ENCODE measurements at regions not wholly inside any gene's neighbourhood (a gene's known extent, or its start where the extent isn't known, plus 50 kb on each side); places are given as distances from the start of the nearest gene placed in this dataset.

DNA sequence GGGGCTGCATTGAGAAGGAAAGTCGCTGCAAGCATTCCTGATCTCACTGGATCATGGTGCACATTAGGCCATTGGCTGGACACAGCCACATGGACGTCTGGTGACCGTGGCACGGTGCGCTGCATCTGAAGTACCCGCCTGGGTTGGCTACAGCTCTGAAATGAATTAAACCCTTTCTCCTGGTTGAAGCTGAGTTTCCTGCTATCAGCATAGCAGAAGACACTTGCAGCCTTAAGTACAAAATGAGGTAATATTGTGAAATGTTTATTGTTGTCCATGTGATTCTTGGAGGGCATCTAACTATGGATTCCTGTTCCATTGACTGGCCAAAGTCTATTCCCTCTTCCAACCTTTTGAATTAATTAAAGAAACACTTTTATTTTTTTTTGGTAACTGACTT lies 89.8 kb upstream of the ADTRP start:
- no peaks in the 10 kb centered on the region for H3K27me3 Mint-ChIP-seq (ENCODE audit: unreplicated experiment)
- no peak overlapping the region for H3K4me3 Mint-ChIP-seq (ENCODE audit: unreplicated experiment)
- H3K27ac Mint-ChIP-seq (ENCODE audit: unreplicated experiment), result no peak overlapping the region
- TF ChIP-seq, protein P1, sequence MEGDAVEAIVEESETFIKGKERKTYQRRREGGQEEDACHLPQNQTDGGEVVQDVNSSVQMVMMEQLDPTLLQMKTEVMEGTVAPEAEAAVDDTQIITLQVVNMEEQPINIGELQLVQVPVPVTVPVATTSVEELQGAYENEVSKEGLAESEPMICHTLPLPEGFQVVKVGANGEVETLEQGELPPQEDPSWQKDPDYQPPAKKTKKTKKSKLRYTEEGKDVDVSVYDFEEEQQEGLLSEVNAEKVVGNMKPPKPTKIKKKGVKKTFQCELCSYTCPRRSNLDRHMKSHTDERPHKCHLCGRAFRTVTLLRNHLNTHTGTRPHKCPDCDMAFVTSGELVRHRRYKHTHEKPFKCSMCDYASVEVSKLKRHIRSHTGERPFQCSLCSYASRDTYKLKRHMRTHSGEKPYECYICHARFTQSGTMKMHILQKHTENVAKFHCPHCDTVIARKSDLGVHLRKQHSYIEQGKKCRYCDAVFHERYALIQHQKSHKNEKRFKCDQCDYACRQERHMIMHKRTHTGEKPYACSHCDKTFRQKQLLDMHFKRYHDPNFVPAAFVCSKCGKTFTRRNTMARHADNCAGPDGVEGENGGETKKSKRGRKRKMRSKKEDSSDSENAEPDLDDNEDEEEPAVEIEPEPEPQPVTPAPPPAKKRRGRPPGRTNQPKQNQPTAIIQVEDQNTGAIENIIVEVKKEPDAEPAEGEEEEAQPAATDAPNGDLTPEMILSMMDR (IDR thresholded peaks at IDR 0.05), result no peak
- H3K4me1 Mint-ChIP-seq (ENCODE audit: unreplicated experiment), result peaks cover 12% of the 10 kb centered on the region
- DNase-seq (ENCODE audit: extremely low spot score, unreplicated experiment), result no peak
- no peaks in the 10 kb centered on the region for H3K36me3 Mint-ChIP-seq (ENCODE audit: unreplicated experiment)
- H3K9me3 Mint-ChIP-seq (ENCODE audit: unreplicated experiment), result peaks cover 3% of the 10 kb centered on the region

DNA sequence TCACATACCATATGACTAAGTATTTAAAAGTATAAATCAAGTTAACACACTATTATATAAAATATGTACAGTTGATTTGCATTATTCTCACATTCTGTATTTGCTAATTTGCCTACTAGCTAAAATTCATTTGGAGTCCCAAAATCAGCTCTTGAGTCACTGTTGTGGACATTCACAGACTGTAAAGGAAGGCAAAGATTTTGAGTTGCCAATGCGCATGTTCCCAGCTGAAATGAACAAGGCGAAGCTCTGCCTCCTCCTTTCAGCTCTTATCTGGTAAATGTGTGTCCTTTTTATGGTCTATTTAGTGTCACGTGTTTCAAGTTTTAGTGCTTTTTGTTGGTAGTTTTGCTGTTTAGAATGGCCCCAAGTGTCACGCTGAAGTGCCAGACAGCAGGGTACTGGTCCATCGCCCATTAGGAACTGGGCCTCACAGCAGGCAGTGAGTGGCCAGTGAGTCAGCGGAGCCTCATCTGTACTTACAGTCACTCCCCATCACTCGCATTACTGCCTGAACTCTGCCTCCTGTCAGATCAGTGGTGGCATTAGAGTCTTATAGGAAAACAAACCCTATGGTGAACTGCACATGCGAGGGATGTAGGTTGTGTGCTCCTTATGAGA lies 87.2 kb upstream of the ADTRP start:
- Mint-ChIP-seq H3K36me3 (ENCODE audit: unreplicated experiment) (no peaks in the 10 kb centered on the region), H3K4me1 (ENCODE audit: unreplicated experiment) (peaks cover 11% of the 10 kb centered on the region), H3K27me3 (ENCODE audit: unreplicated experiment) (no peaks in the 10 kb centered on the region), H3K4me3 (ENCODE audit: unreplicated experiment) (no peak overlapping the region), H3K27ac (ENCODE audit: unreplicated experiment) (no peak overlapping the region), H3K9me3 (ENCODE audit: unreplicated experiment) (peaks cover 4% of the 10 kb centered on the region)
- TF ChIP-seq, protein P1 (IDR thresholded peaks at IDR 0.05), result no peak
- DNase-seq (ENCODE audit: extremely low spot score, unreplicated experiment), result no peak

DNA sequence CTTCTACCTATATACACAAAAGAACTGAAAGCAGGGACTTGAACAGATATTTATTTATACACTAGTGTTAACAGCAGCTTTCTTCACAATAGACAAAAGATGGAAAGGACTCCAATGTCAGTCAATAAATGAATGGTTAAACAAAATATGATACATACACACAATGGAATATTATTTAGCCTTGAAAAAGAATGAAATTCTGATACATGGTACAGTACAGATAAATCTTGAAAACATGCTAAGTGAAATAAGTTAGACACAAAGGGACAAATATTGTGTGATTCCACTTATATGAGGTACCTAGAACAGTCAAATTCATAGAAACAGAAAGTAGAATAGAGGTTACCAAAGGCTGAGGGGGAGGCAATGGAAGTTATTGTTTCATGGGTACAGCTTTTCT lies 79.8 kb upstream of the ADTRP start:
- Mint-ChIP-seq H3K4me1 (ENCODE audit: unreplicated experiment) (peaks cover 30% of the 10 kb centered on the region), H3K4me3 (ENCODE audit: unreplicated experiment) (no peak overlapping the region), H3K27ac (ENCODE audit: unreplicated experiment) (no peak overlapping the region), H3K27me3 (ENCODE audit: unreplicated experiment) (no peaks in the 10 kb centered on the region), H3K36me3 (ENCODE audit: unreplicated experiment) (no peaks in the 10 kb centered on the region), H3K9me3 (ENCODE audit: unreplicated experiment) (peaks cover 12% of the 10 kb centered on the region)
- no peak for DNase-seq (ENCODE audit: extremely low spot score, unreplicated experiment)
- TF ChIP-seq, protein P1 (IDR thresholded peaks at IDR 0.05), result no peak

DNA sequence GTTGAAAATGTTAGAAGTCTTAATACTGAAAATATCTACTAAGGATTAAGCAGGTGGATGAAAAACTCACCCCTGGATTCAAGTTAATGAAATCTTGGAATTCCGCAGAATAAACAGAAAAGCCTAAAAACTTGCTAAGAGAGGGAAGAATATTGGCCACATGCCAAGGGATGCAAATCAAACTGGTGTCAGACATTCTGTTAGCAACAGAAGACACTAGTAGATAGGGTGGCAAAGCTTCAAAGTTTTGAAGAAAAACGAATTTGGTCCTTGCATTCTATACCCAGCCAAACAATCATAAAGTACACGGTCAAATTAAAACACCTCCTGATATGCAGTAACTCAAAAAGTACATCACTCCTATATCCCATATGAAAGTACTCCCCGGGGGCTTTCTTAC lies 77.1 kb upstream of the ADTRP start:
- Mint-ChIP-seq H3K9me3 (ENCODE audit: unreplicated experiment) (peaks cover 14% of the 10 kb centered on the region), H3K4me1 (ENCODE audit: unreplicated experiment) (peaks cover 41% of the 10 kb centered on the region), H3K4me3 (ENCODE audit: unreplicated experiment) (no peak overlapping the region), H3K27me3 (ENCODE audit: unreplicated experiment) (no peaks in the 10 kb centered on the region), H3K36me3 (ENCODE audit: unreplicated experiment) (no peaks in the 10 kb centered on the region), H3K27ac (ENCODE audit: unreplicated experiment) (no peak overlapping the region)
- TF ChIP-seq, protein P1 (IDR thresholded peaks at IDR 0.05), result no peak
- DNase-seq (ENCODE audit: extremely low spot score, unreplicated experiment), result no peak

DNA sequence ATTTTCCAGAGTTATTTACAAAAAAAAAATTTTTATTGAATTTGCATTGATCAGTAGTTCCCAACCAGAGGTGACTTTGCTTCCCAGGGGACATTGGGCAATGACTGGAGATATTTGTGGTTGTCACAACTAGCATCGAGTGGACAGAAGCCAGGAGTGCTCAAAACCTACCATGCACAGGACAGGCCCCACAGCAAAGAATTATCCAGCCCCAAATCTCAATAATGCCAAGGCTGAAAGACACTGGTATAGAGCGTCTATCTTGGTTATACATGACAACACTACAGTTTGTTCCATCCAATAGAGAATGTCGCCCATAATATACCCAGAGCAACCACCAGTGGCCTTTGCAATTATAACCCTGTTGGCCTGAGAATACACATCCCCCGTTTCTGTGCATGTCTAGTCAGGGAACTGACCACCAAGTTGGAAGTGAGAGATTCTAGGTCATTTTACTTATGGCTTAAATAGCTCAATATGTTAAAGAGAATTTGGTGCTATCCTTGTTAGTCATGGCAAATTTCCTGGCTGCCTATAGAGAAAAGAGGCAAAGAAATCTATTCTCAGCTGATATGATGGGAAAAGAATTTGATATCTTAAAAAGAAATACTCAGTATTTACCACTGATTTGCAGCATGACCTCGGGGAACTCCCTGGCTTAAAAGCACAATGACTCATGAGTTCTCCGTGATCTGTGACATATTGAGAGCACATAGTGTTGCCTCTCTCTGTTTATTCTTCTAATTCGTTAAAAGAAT lies 76.0 kb upstream of the ADTRP start:
- TF ChIP-seq, protein P1 (IDR thresholded peaks at IDR 0.05), result no peak
- Mint-ChIP-seq H3K27me3 (ENCODE audit: unreplicated experiment) (no peaks in the 10 kb centered on the region), H3K36me3 (ENCODE audit: unreplicated experiment) (no peaks in the 10 kb centered on the region), H3K4me3 (ENCODE audit: unreplicated experiment) (no peak overlapping the region), H3K4me1 (ENCODE audit: unreplicated experiment) (peaks cover 41% of the 10 kb centered on the region), H3K27ac (ENCODE audit: unreplicated experiment) (peak overlapping the region; percentile 56), H3K9me3 (ENCODE audit: unreplicated experiment) (peaks cover 14% of the 10 kb centered on the region)
- DNase-seq (ENCODE audit: extremely low spot score, unreplicated experiment), result no peak
